NCI-H82 (cell line): ENCODE measurements at regions not wholly inside any gene's neighbourhood (a gene's known extent, or its start where the extent isn't known, plus 50 kb on each side); places are given as distances from the start of the nearest gene placed in this dataset.

Experiments
- DNase-seq: peaks from one replicate; lab custom pipeline; 2025; lab: John Stamatoyannopoulos, UW

- no peak for DNase-seq
Observed at GRCh38 chr20:39145921-39146320, 183.8 kb downstream of the DHX35 start.

GRCh38 chr20:39144757-39145156 is 182.6 kb downstream of the DHX35 start:
- DNase-seq, result no peak

- DNase-seq, result peak; percentile 36
Observed at GRCh38 chr20:39142407-39143096, 180.4 kb downstream of the DHX35 start.

GRCh38 chr20:39137299-39137698 is 175.2 kb downstream of the DHX35 start:
- DNase-seq, result no peak

GRCh38 chr20:39136798-39137197 is 174.7 kb downstream of the DHX35 start:
- DNase-seq, result no peak

GRCh38 chr20:39135885-39136544 is 173.9 kb downstream of the DHX35 start:
- no peak for DNase-seq

- no peak for DNase-seq
Observed at GRCh38 chr20:39133201-39133600, 171.1 kb downstream of the DHX35 start.

- no peak for DNase-seq
Observed at GRCh38 chr20:39132511-39132910, 170.4 kb downstream of the DHX35 start.

- DNase-seq, result no peak
Observed at GRCh38 chr20:39132093-39132492, 169.9 kb downstream of the DHX35 start.

- DNase-seq, result no peak
Observed at GRCh38 chr20:39130627-39131026, 168.5 kb downstream of the DHX35 start.

- DNase-seq, result no peak
Observed at GRCh38 chr20:39129523-39129922, 167.4 kb downstream of the DHX35 start.

GRCh38 chr20:39124064-39124463 is 161.9 kb downstream of the DHX35 start:
- no peak for DNase-seq

- DNase-seq, result no peak
Observed at GRCh38 chr20:39123185-39123557, 161.0 kb downstream of the DHX35 start.

GRCh38 chr20:39117491-39117890 is 155.3 kb downstream of the DHX35 start:
- DNase-seq, result no peak

- peak; percentile 12 for DNase-seq
Observed at GRCh38 chr20:39116020-39116419, 153.9 kb downstream of the DHX35 start.

- DNase-seq, result peak; percentile 80
Observed at GRCh38 chr20:39112178-39112743, 150.1 kb downstream of the DHX35 start.

- DNase-seq, result no peak
Observed at GRCh38 chr20:39111359-39112177, 149.4 kb downstream of the DHX35 start.

GRCh38 chr20:39110819-39111136 is 148.6 kb downstream of the DHX35 start:
- no peak for DNase-seq

- DNase-seq, result peak; percentile 25
Observed at GRCh38 chr20:39109933-39110818, 148.0 kb downstream of the DHX35 start.

- DNase-seq, result no peak
Observed at GRCh38 chr20:39108746-39109145, 146.6 kb downstream of the DHX35 start.

- DNase-seq, result no peak
Observed at GRCh38 chr20:39107741-39108140, 145.6 kb downstream of the DHX35 start.

GRCh38 chr20:39106791-39107190 is 144.6 kb downstream of the DHX35 start:
- DNase-seq, result no peak
